HG03039 (cell line): ENCODE measurements at regions not wholly inside any gene's neighbourhood (a gene's known extent, or its start where the extent isn't known, plus 50 kb on each side); places are given as distances from the start of the nearest gene placed in this dataset.
A peak's percentile ranks its signal among the peaks of the same experiment; 100 is the strongest.
"Not testable (repeated sequence)": the region's sequence is repeated elsewhere in the genome, so short reads cannot be mapped to it uniquely, and the experiment has no call there.

Source experiments
- ATAC-seq: cut with Tn5 transposase; IDR thresholded peaks from one replicate; pipeline ENCODE4 v1.9.1; 2021; ENCODE audit warnings: mild to moderate bottlenecking, moderate library complexity; ENCODE audit not compliant: unreplicated experiment

GRCh38 chr4:129248621-129249020, 152.7 kb downstream of the C4orf33 start:
- ATAC-seq = no peak

GRCh38 chr4:129254126-129254525, 158.2 kb downstream of the C4orf33 start:
- no peak for ATAC-seq

GRCh38 chr4:129254526-129254925, 158.6 kb downstream of the C4orf33 start:
- no peak for ATAC-seq

- ATAC-seq = no peak
These were observed 165.6 kb downstream of the C4orf33 start for GRCh38 chr4:129261584-129261983.

GRCh38 chr4:129264008-129264657, 168.2 kb downstream of the C4orf33 start:
- peak; percentile 99 for ATAC-seq

GRCh38 chr4:129278868-129279267, 182.9 kb downstream of the C4orf33 start:
- no peak for ATAC-seq

GRCh38 chr4:129282293-129282692, 186.3 kb downstream of the C4orf33 start:
- ATAC-seq = no peak

- ATAC-seq = not testable (repeated sequence)
These were observed 196.2 kb downstream of the C4orf33 start for GRCh38 chr4:129292194-129292593.

- ATAC-seq = no peak
These were observed 218.8 kb downstream of the C4orf33 start for GRCh38 chr4:129314781-129315180.

GRCh38 chr4:129322920-129323319, 227.0 kb downstream of the C4orf33 start:
- ATAC-seq = no peak

GRCh38 chr4:129323658-129324057, 227.7 kb downstream of the C4orf33 start:
- no peak for ATAC-seq

GRCh38 chr4:129326571-129327460, 230.9 kb downstream of the C4orf33 start:
- ATAC-seq = no peak

GRCh38 chr4:129327637-129328036, 231.7 kb downstream of the C4orf33 start:
- ATAC-seq = no peak

- no peak for ATAC-seq
These were observed 232.2 kb downstream of the C4orf33 start for GRCh38 chr4:129328162-129328561.

- ATAC-seq = no peak
These were observed 238.2 kb downstream of the C4orf33 start for GRCh38 chr4:129334136-129334535.

- ATAC-seq = no peak
These were observed 239.3 kb downstream of the C4orf33 start for GRCh38 chr4:129335276-129335675.

- no peak for ATAC-seq
These were observed 239.9 kb downstream of the C4orf33 start for GRCh38 chr4:129335818-129336217.

- no peak for ATAC-seq
These were observed 240.7 kb downstream of the C4orf33 start for GRCh38 chr4:129336457-129337227.

- no peak for ATAC-seq
These were observed 241.3 kb downstream of the C4orf33 start for GRCh38 chr4:129337228-129337620.

GRCh38 chr4:129342819-129343408, 247.0 kb downstream of the C4orf33 start:
- no peak for ATAC-seq

- no peak for ATAC-seq
These were observed 248.1 kb downstream of the C4orf33 start for GRCh38 chr4:129344058-129344457.
